ENCODE measurements at regions not wholly inside any gene's neighbourhood (a gene's known extent, or its start where the extent isn't known, plus 50 kb on each side); places are given as distances from the start of the nearest gene placed in this dataset.

- intact Hi-C loops (cut with micrococcal nuclease), result no loop called here
Measured at GRCh38 chr5:74199005-74199404, 441.5 kb downstream of the ENC1 start.

GRCh38 chr5:74198156-74198555 is 442.4 kb downstream of the ENC1 start:
- intact Hi-C loops (cut with micrococcal nuclease), result no loop called here

- intact Hi-C loops (cut with micrococcal nuclease), result no loop called here
Measured at GRCh38 chr5:74196233-74196632, 444.3 kb downstream of the ENC1 start.

GRCh38 chr5:74194196-74194595 is 446.3 kb downstream of the ENC1 start:
- intact Hi-C loops (cut with micrococcal nuclease), result no loop called here

- intact Hi-C loops (cut with micrococcal nuclease), result no loop called here
Measured at GRCh38 chr5:74192606-74193299, 447.8 kb downstream of the ENC1 start.

GRCh38 chr5:74188351-74189105 is 452.0 kb downstream of the ENC1 start:
- intact Hi-C loops (cut with micrococcal nuclease), result no loop called here

- intact Hi-C loops (cut with micrococcal nuclease), result no loop called here
Measured at GRCh38 chr5:74187757-74188156, 452.8 kb downstream of the ENC1 start.

- intact Hi-C loops (cut with micrococcal nuclease), result no loop called here
Measured at GRCh38 chr5:74186356-74187315, 453.9 kb downstream of the ENC1 start.

GRCh38 chr5:74185599-74185998 is 454.9 kb downstream of the ENC1 start:
- intact Hi-C loops (cut with micrococcal nuclease), result no loop called here

GRCh38 chr5:74184649-74185048 is 455.9 kb downstream of the ENC1 start:
- intact Hi-C loops (cut with micrococcal nuclease), result no loop called here

- intact Hi-C loops (cut with micrococcal nuclease), result no loop called here
Measured at GRCh38 chr5:74183041-74183440, 457.5 kb downstream of the ENC1 start.

GRCh38 chr5:74182603-74183002 is 457.9 kb downstream of the ENC1 start:
- intact Hi-C loops (cut with micrococcal nuclease), result no loop called here

GRCh38 chr5:74179701-74180100 is 460.8 kb downstream of the ENC1 start:
- intact Hi-C loops (cut with micrococcal nuclease), result no loop called here

- intact Hi-C loops (cut with micrococcal nuclease), result no loop called here
Measured at GRCh38 chr5:74179179-74179578, 461.3 kb downstream of the ENC1 start.

- intact Hi-C loops (cut with micrococcal nuclease), result no loop called here
Measured at GRCh38 chr5:74177961-74178360, 462.6 kb downstream of the ENC1 start.

GRCh38 chr5:74174366-74174765 is 466.2 kb downstream of the ENC1 start:
- intact Hi-C loops (cut with micrococcal nuclease), result no loop called here

GRCh38 chr5:74173665-74174064 is 466.9 kb downstream of the ENC1 start:
- intact Hi-C loops (cut with micrococcal nuclease), result no loop called here

GRCh38 chr5:74173241-74173640 is 467.3 kb downstream of the ENC1 start:
- intact Hi-C loops (cut with micrococcal nuclease), result no loop called here

- intact Hi-C loops (cut with micrococcal nuclease), result no loop called here
Measured at GRCh38 chr5:74169701-74170100, 470.8 kb downstream of the ENC1 start.

- intact Hi-C loops (cut with micrococcal nuclease), result no loop called here
Measured at GRCh38 chr5:74167930-74168315, 472.6 kb downstream of the ENC1 start.

- intact Hi-C loops (cut with micrococcal nuclease), result no loop called here
Measured at GRCh38 chr5:74167206-74167929, 473.2 kb downstream of the ENC1 start.
